T-helper 2 cell treated with Interferon-gamma antibody and Interleukin-4, amounts not matched to agents 100 ng/mL and 5 ng/mL, for 36 hours (primary cell): ENCODE measurements at regions not wholly inside any gene's neighbourhood (a gene's known extent, or its start where the extent isn't known, plus 50 kb on each side); places are given as distances from the start of the nearest gene placed in this dataset.
"Not testable (repeated sequence)": the region's sequence is repeated elsewhere in the genome, so short reads cannot be mapped to it uniquely, and the experiment has no call there.

Experiments
- intact Hi-C: fragments of 100-400 bp; cut with micrococcal nuclease; formaldehyde crosslinking; loops from one replicate; pipeline ENCODE4 v1.15.1; 2023

- intact Hi-C loops = no loop called here
These were observed 680.4 kb upstream of the MAP3K7 start for GRCh38 chr6:91267246-91267645.

- intact Hi-C loops = no loop called here
These were observed 679.3 kb upstream of the MAP3K7 start for GRCh38 chr6:91266156-91266555.

DNA sequence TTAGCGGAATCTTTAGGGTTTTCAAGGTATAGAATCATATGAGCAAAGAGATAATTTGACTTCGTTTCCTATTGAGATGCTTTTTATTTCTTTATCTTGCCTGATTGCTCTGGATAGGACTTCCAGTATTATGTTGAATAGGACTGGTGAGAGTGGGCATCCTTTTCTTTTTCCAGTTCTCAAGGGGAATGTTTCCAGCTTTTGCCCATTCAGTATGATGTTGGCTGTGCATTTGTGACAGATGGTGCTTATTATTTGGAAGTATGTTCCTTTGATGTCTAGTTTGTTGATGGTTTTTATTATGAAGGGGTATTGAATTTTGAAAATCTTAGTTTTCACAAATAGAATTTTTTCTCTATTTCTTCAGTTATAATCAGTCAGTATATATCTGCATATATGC is 656.6 kb upstream of the MAP3K7 start:
- intact Hi-C loops = no loop called here

- intact Hi-C loops = no loop called here
These were observed 655.7 kb upstream of the MAP3K7 start for GRCh38 chr6:91242614-91242949.

GRCh38 chr6:91241946-91242613 is 655.2 kb upstream of the MAP3K7 start:
- intact Hi-C loops = no loop called here

- intact Hi-C loops = no loop called here
These were observed 654.2 kb upstream of the MAP3K7 start for GRCh38 chr6:91240878-91241603.

- intact Hi-C loops = no loop called here
These were observed 634.3 kb upstream of the MAP3K7 start for GRCh38 chr6:91221072-91221720.

GRCh38 chr6:91213229-91213901 is 626.5 kb upstream of the MAP3K7 start:
- intact Hi-C loops = no loop called here

- intact Hi-C loops = no loop called here
These were observed 611.9 kb upstream of the MAP3K7 start for GRCh38 chr6:91198588-91199255.

DNA sequence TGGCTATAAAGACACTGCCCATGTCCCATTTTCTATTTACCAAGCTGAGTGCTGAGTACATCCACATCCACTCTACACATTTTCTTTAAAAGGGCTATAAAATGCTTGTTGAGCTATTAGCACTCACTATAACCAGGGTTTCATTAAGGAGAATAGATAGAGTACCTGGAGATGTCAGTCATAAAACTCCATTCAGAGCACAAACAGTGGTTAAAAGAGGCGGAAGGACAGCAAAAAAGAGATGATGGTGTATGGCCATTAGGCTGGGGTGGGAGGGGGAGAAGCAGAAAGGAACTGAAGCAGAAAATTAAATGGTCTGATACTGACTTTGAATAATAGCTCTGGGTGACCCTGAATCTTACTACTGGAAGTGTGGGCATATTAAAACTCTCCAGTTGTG is 609.9 kb upstream of the MAP3K7 start:
- intact Hi-C loops = no loop called here

- intact Hi-C loops = no loop called here
These were observed 606.6 kb upstream of the MAP3K7 start for GRCh38 chr6:91193446-91193845.

DNA sequence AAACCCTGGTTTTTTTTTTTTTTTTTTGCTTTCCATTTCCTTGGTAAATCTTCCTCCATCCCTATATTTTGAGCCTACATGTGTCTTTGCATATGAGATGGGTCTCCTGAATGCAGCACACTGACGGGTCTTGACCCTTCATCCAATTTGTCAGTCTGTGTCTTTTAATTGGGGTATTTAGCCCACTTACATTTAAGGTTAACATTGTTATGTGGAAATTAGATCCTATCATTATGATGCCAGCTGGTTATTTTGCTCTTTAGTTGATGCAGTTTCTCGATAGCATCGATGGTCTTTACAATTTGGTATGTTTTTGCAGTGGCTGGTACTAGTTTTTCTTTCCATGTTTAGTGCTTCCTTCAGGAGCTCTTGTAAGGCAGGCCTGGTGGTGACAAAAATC is 603.2 kb upstream of the MAP3K7 start:
- intact Hi-C loops = not testable (repeated sequence)

- intact Hi-C loops = no loop called here
These were observed 598.2 kb upstream of the MAP3K7 start for GRCh38 chr6:91185072-91185471.

DNA sequence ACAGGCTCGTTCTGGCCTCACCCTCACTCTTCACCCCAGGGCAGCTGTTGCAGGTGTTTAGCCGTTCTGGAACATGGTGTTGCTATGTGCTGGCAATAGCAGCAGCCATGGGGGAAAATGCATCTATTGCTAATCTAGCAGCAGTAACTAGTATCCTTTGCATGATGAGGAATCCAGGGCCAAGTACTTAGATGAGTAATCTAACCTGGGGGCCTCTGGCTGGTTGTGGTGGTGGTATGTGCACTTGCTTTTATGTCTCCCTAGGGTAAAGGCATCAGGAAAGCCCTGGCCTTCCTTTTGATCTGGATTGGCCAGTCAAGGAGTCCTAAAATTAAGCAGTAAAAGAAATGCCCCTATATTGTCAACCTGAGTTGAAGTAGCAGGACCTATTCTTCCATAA is 594.5 kb upstream of the MAP3K7 start:
- intact Hi-C loops = no loop called here

DNA sequence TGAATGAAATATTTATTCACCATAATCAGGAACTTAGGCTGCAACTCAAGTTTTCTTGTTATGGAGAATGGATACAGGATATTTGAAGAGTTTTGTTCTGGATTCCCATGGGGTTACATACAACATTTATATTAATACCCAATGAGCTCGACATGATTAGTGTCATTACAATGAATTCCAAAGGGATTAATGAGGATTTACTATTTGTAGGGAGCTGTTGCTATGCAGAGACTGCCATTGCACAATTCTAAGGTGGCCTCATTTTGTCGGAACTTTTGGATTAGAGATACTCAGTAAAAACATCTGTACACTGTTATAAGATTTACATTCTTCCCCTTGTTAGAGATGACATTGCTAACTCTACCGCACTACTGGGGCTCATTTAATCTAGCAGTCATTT is 586.8 kb upstream of the MAP3K7 start:
- intact Hi-C loops = no loop called here

DNA sequence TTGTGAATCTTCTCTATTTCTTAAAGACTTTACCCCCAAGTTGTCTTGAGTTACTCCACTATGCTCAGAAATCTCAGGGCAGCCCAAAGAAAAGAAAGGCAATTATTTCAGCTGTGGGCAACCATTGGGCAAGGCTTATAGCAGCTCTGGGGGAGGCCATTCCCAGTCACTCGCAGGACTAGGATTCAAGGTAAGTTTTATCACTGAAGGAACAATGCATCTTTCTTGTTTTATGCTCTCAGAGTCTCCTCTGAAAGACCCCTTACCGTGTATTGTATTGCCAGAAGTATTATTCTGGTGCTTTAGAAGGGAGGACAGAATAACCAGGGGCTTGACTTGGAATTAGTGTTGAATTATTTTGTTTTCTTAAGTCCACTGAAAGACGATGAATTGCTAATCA is 586.3 kb upstream of the MAP3K7 start:
- intact Hi-C loops = no loop called here

DNA sequence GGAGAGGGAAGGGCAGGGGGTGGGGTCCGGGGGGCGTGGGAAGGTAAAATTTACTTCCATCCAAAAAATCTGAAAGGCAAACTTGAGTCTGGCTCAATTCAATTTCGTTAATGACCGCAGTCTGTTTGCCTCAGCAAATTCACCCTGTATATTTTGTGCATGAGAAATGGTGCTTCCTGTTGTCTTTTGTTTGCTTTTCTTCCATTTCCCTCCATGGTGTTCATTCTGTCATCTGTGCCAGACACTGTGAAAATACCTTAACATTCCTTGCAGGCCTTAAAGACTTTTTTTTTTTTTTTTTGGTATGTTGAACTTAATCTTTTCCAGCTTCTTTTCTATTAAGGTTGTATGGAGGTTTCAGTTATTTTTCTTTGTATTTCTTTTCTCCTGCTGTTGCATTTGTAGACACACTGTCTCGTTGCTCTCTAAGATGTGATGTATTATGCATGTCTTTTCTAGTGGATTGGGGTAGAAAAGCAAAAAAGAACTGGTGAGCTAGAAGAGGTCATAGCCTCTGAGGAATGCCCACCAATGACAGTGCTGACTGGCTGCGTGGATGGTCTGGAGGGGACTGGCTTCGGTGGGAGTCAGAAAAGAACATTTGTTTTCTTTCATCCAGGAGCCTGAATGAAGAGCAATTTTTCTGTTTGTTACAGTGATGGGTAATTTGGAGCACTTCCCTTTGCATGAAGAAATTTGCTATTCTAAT is 585.0 kb upstream of the MAP3K7 start:
- intact Hi-C loops = no loop called here

GRCh38 chr6:91167846-91168245 is 581.0 kb upstream of the MAP3K7 start:
- intact Hi-C loops = no loop called here

GRCh38 chr6:91166271-91167046 is 579.6 kb upstream of the MAP3K7 start:
- intact Hi-C loops = no loop called here

DNA sequence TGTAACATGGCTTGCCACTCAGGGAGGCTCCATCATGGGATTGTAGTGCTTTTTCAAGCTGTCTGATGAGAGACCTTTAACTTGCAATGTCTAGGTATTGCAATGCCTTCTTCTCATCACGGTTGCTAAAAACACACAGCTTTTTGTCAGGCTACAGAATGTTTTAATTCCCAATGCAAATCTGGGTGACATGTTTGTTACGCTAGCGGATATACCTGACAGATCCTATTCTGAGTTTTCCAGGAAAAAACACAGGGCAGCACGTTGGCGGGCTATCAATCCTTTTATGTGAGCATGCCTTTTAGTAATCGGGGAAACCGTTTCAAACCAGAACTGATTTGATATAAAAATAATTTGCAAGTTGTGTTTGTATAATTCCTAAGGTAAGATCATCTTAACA is 577.2 kb upstream of the MAP3K7 start:
- intact Hi-C loops = no loop called here
